K562 (cell line): ENCODE measurements at regions not wholly inside any gene's neighbourhood (a gene's known extent, or its start where the extent isn't known, plus 50 kb on each side); places are given as distances from the start of the nearest gene placed in this dataset.

ENCODE experiments used
- ATAC-seq: fragments of 200-7000 bp; cut with Tn5 transposase; 3 replicates; pipeline ENCODE4 v1.9.1; 2020; ENCODE audit warnings: moderate library complexity
- BruUV-seq: library from RNA; stranded (reverse); fragments of 400-500 nt; replicated peaks from 2 replicates; lab custom pipeline; 2021; lab: Mats Ljungman, UMichigan
- CTCF ChIA-PET: fragments of 300-600 bp; formaldehyde crosslinking; extraction: SDS; loops from one replicate; lab custom pipeline; 2021; ENCODE audit warnings: low intra/inter-chr PET ratio; lab: Yijun Ruan, JAX
- POLR2A ChIA-PET: fragments of 300-600, 350-650 bp; sonication (Branson Sonifier 250); formaldehyde crosslinking; extraction: SDS; loops from one replicate; lab custom pipeline; 2021; ENCODE audit warnings: antibody characterized with exemption, inconsistent platforms; lab: Yijun Ruan, JAX
- DNase-seq, 4 experiments: peaks; one replicate each; pipeline versions ENCODE4 v3.0.0 to v3.0.0-alpha.2; 2011 to 2018; ENCODE audit warnings: low spot score in 3 of 4, mixed read lengths in 3 of 4; ENCODE audit errors: extremely low read depth in 1 of 4
- FAIRE-seq: peaks from 2 replicates; lab custom pipeline; 2011; peaks lifted over from hg19 to GRCh38; lab: Jason Lieb, UNC
- H2AFZ ChIP-seq: 2 replicates; pipeline ENCODE4 v1.6.0; 2011; ENCODE audit warnings: low read depth, low read length, control low read depth, inconsistent platforms
- H3K27ac ChIP-seq: fragments of 200-600 bp; 3 replicates; pipeline ENCODE4 v1.8.0; 2011; ENCODE audit warnings: low read depth, mild to moderate bottlenecking, control low read depth, inconsistent platforms, low read length, moderate library complexity, mixed read lengths; ENCODE audit errors: extremely low read depth
- H3K27me3 ChIP-seq, 2 experiments: fragments of 300-600 bp in 1 of 2; 2 replicates in 1 of 2; 3 replicates in 1 of 2; pipeline versions ENCODE4 v1.6.0 to v1.8.0; 2011; ENCODE audit warnings: inconsistent platforms in 2 of 2, low read length in 2 of 2, mild to moderate bottlenecking in 1 of 2, mixed read lengths in 1 of 2, moderate library complexity in 1 of 2; ENCODE audit not compliant: control insufficient read depth in 2 of 2, insufficient read depth in 2 of 2
- H3K36me3 ChIP-seq: fragments of 300-600 bp; 3 replicates; pipeline ENCODE4 v1.8.0; 2011; ENCODE audit warnings: mild to moderate bottlenecking, low read length, inconsistent platforms; ENCODE audit not compliant: control insufficient read depth, insufficient read depth
- H3K4me1 ChIP-seq, 2 experiments: fragments of 200-600 bp in 1 of 2; replicated peaks in 1 of 2; 2 replicates in 1 of 2; 3 replicates in 1 of 2; pipeline versions ENCODE4 v1.5.1 to v1.8.0; 2011; ENCODE audit warnings: inconsistent platforms in 2 of 2, low read length in 2 of 2, mild to moderate bottlenecking in 1 of 2, mixed read lengths in 1 of 2, moderate library complexity in 1 of 2; ENCODE audit not compliant: control insufficient read depth in 2 of 2, insufficient read depth in 2 of 2
- H3K4me2 ChIP-seq: 2 replicates; pipeline ENCODE4 v1.6.1; 2011; ENCODE audit warnings: low read length, control low read depth, inconsistent platforms, mixed read lengths; ENCODE audit not compliant: insufficient read depth
- H3K4me3 ChIP-seq: fragments of 200-600 bp; sonication (generic), shearing (Covaris generic); 2 replicates; pipeline ENCODE4 v1.5.1; 2016; ENCODE audit warnings: control low read depth, inconsistent platforms
- H3K79me2 ChIP-seq: fragments of 200-600 bp; 3 replicates; pipeline ENCODE4 v1.8.0; 2011; ENCODE audit warnings: low read length, inconsistent platforms; ENCODE audit not compliant: control insufficient read depth, insufficient read depth
- H3K9ac ChIP-seq, 2 experiments: 2 replicates each; pipeline versions ENCODE4 v1.6.0 to v1.6.1; 2011; ENCODE audit warnings: low read depth in 2 of 2, low read length in 2 of 2, control low read depth in 1 of 2, inconsistent platforms in 1 of 2, mild to moderate bottlenecking in 1 of 2, mixed read lengths in 1 of 2; ENCODE audit not compliant: insufficient read depth in 1 of 2
- H3K9me1 ChIP-seq: one replicate; pipeline ENCODE4 v1.6.0; 2011; ENCODE audit warnings: inconsistent platforms, mild to moderate bottlenecking, low read length, moderate library complexity; ENCODE audit not compliant: control insufficient read depth, insufficient read depth
- H3K9me3 ChIP-seq: replicated peaks from 2 replicates; pipeline ENCODE4 v1.5.1; 2011; ENCODE audit warnings: low read depth, low read length, inconsistent platforms; ENCODE audit not compliant: control insufficient read depth, insufficient read depth
- H4K20me1 ChIP-seq: replicated peaks from 2 replicates; pipeline ENCODE4 v1.6.1; 2011; ENCODE audit warnings: low read length, inconsistent platforms, mixed read lengths; ENCODE audit not compliant: control insufficient read depth, insufficient read depth
- CBFB ChIP-seq: sonication (generic); formaldehyde crosslinking; IDR thresholded peaks from 2 replicates; pipeline ENCODE4 v1.4.0; 2020; ENCODE audit warnings: mild to moderate bottlenecking, missing genetic modification reagents
- E2F3 ChIP-seq: fragments of 250-450 bp; sonication (Bioruptor Pico); IDR thresholded peaks from 2 replicates; pipeline ENCODE4 v1.4.0; 2020; ENCODE audit warnings: mild to moderate bottlenecking
- EP300 ChIP-seq: IDR thresholded peaks from 2 replicates; pipeline ENCODE4 v1.6.1; 2012; ENCODE audit warnings: low read length, improper control_type of control experiment
- ETV1 ChIP-seq: fragments of 450-650 bp; conservative IDR thresholded peaks from 2 replicates; pipeline ENCODE4 v1.6.1; 2016; ENCODE audit warnings: missing genetic modification characterization, control low read depth, low read depth, missing compliant biosample characterization
- FUS ChIP-seq: fragments of 200-400 bp; formaldehyde crosslinking; optimal IDR thresholded peaks from 2 replicates; pipeline ENCODE3; 2017; ENCODE audit warnings: low read depth, low read length
- HEY1 ChIP-seq: fragments of 250-450 bp; sonication (Bioruptor Pico); IDR thresholded peaks from 2 replicates; pipeline ENCODE4 v1.5.0; 2020; ENCODE audit warnings: mild to moderate bottlenecking, moderate library complexity, borderline replicate concordance
- KAT7 ChIP-seq: sonication (generic); formaldehyde crosslinking; IDR thresholded peaks from 2 replicates; pipeline ENCODE4 v1.8.0; 2022; ENCODE audit warnings: missing genetic modification reagents, mild to moderate bottlenecking, borderline replicate concordance
- RHOXF2B ChIP-seq: fragments of 250-450 bp; sonication (Bioruptor Pico); conservative IDR thresholded peaks from 2 replicates; pipeline ENCODE4 v1.5.1; 2021
- SMARCA4 ChIP-seq: fragments of 450-650 bp; IDR thresholded peaks from 2 replicates; pipeline ENCODE4 v1.6.1; 2016
- SRF ChIP-seq, 2 experiments: fragments of 250-450, 450-650 bp in 1 of 2; sonication (Bioruptor Pico) in 1 of 2; sonication (generic) in 1 of 2; formaldehyde crosslinking; IDR thresholded peaks; 2 replicates each; pipeline versions ENCODE4 v1.5.0 to v1.5.1; 2020 to 2022; ENCODE audit warnings: mild to moderate bottlenecking in 1 of 2, missing genetic modification reagents in 1 of 2
- SRSF9 ChIP-seq: fragments of 200-400 bp; formaldehyde crosslinking; IDR thresholded peaks from 2 replicates; pipeline ENCODE4 v1.6.1; 2017; ENCODE audit warnings: low read depth, low read length, borderline replicate concordance
- TBL1XR1 ChIP-seq, 2 experiments: IDR thresholded peaks; 2 replicates each; pipeline ENCODE4 v1.6.1; 2012; ENCODE audit warnings: improper control_type of control experiment in 2 of 2, low read length in 2 of 2, mild to moderate bottlenecking in 1 of 2
- TEAD1 ChIP-seq, 2 experiments: fragments of 450-650 bp in 1 of 2; sonication (generic) in 1 of 2; formaldehyde crosslinking; IDR thresholded peaks; 2 replicates each; pipeline versions ENCODE4 v1.4.0 to v1.8.0; 2020 to 2022; ENCODE audit warnings: mild to moderate bottlenecking in 2 of 2, missing genetic modification reagents in 1 of 2
- ZC3H4 ChIP-seq: sonication (generic); formaldehyde crosslinking; IDR thresholded peaks from 2 replicates; pipeline ENCODE4 v1.9.0; 2021; ENCODE audit warnings: missing genetic modification reagents, borderline replicate concordance
- ZFP1 ChIP-seq: fragments of 450-650 bp; formaldehyde crosslinking; IDR thresholded peaks from 2 replicates; pipeline ENCODE4 v1.4.0; 2020; ENCODE audit warnings: mild to moderate bottlenecking, mixed read lengths
- ZNF324 ChIP-seq: fragments of 250-450 bp; sonication (Bioruptor Pico); IDR thresholded peaks from 2 replicates; pipeline ENCODE4 v1.4.0; 2020; ENCODE audit warnings: mild to moderate bottlenecking
- ZNF551 ChIP-seq: fragments of 250-450 bp; sonication (Bioruptor Pico); IDR thresholded peaks from 2 replicates; pipeline ENCODE4 v1.5.0; 2021; ENCODE audit warnings: mild to moderate bottlenecking, moderate library complexity
- WGBS: fragments of 100-300 bp; shearing (Covaris generic); methylation state at CpG from one replicate; pipeline ENCODE4 v1.1.6; 2016; ENCODE audit warnings: low coverage, mixed read lengths; ENCODE audit not compliant: insufficient coverage; ENCODE audit errors: missing lambda C conversion rate; 5-methylcytosine and 5-hydroxymethylcytosine counted together
- in situ Hi-C: fragments of 300-500 bp; cut with MboI; formaldehyde crosslinking; loops from 4 replicates; pipeline ENCODE4 v1.15.0; 2018; ENCODE audit warnings: inconsistent platforms, mixed read lengths
- intact Hi-C: fragments of 100-400 bp; cut with micrococcal nuclease; formaldehyde crosslinking; loops from 2 replicates; pipeline ENCODE4 v1.14.2; 2022
- TF ChIP-seq, protein P1 (sequence below): fragments of 250-450 bp; sonication (Bioruptor Pico); IDR thresholded peaks from 2 replicates; pipeline ENCODE4 v1.8.0; 2021; ENCODE audit warnings: moderate library complexity, mild to moderate bottlenecking, inconsistent platforms

DNA sequence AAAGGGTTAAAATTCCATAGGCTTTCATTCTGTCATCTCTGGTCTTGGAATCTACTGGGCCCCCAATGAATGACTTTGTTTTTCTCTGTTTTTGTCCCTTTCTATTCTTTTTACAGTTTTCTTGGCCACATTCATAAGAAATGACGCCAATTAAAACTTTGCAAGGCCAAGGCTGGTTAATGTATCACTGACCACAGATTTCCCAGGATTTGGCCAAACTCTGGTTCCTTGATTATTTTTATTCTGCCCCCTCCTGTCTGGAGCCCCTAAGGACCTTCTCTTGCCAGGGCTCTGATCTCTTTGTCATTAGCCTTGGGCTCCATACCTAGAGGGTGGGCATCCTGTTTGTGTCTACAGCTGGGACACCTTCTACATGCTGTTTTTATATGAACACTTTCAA lies 388.9 kb upstream of the PAPPA start:
- in situ Hi-C loops, result no loop called here
- Histone ChIP-seq H3K27ac (no peak overlapping the region), H4K20me1 (no peaks in the 10 kb centered on the region), H2AFZ (no peak overlapping the region), H3K4me1 (no peaks in the 10 kb centered on the region), H3K4me3 (no peak overlapping the region), H3K36me3 (no peaks in the 10 kb centered on the region), H3K9ac (no peak overlapping the region), H3K4me2 (no peak overlapping the region), H3K79me2 (no peaks in the 10 kb centered on the region), H3K27me3 (no peaks in the 10 kb centered on the region), H3K9me1 (no peaks in the 10 kb centered on the region), H3K9me3 (no peaks in the 10 kb centered on the region)
- intact Hi-C loops, result no loop called here
- CTCF ChIA-PET, result no interaction called here
- ATAC-seq, result no peak
- BruUV-seq, result no TSS peak
- TF ChIP-seq SMARCA4 (no peak), FUS (no peak), KAT7 (CRISPR knock-in tag) (no peak), CBFB (CRISPR knock-in tag) (no peak), SRF (CRISPR knock-in tag; IDR thresholded peaks at IDR 0.05) (no peak), ETV1 (tag) (no peak), ZC3H4 (CRISPR knock-in tag) (no peak), RHOXF2B (no peak), HEY1 (CRISPR knock-in tag) (no peak), ZNF324 (CRISPR knock-in tag) (no peak), ZFP1 (no peak), TBL1XR1 (IDR thresholded peaks at IDR 0.05; ENCODE audit: low read length in 2 of 2) (no peak), TEAD1 (CRISPR knock-in tag; IDR thresholded peaks at IDR 0.05) (no peak), SRSF9 (no peak), EP300 (no peak), E2F3 (no peak), ZNF551 (CRISPR knock-in tag) (no peak)
- TF ChIP-seq, protein P1, sequence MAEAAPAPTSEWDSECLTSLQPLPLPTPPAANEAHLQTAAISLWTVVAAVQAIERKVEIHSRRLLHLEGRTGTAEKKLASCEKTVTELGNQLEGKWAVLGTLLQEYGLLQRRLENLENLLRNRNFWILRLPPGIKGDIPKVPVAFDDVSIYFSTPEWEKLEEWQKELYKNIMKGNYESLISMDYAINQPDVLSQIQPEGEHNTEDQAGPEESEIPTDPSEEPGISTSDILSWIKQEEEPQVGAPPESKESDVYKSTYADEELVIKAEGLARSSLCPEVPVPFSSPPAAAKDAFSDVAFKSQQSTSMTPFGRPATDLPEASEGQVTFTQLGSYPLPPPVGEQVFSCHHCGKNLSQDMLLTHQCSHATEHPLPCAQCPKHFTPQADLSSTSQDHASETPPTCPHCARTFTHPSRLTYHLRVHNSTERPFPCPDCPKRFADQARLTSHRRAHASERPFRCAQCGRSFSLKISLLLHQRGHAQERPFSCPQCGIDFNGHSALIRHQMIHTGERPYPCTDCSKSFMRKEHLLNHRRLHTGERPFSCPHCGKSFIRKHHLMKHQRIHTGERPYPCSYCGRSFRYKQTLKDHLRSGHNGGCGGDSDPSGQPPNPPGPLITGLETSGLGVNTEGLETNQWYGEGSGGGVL (CRISPR knock-in tag), result no peak
- POLR2A ChIA-PET, result no interaction called here
- DNase-seq, result no peak
- 0% methylated on average over 1 of the region's 1 CpG for WGBS
- FAIRE-seq, result no peak
